ENCODE measurements at regions not wholly inside any gene's neighbourhood (a gene's known extent, or its start where the extent isn't known, plus 50 kb on each side); places are given as distances from the start of the nearest gene placed in this dataset.

GRCh38 chr12:116421785-116422538 lies 137.2 kb upstream of the MAP1LC3B2 start:
- no peaks in the 10 kb centered on the region for H3K36me3 Mint-ChIP-seq
- no peaks in the 10 kb centered on the region for H3K4me1 Mint-ChIP-seq (ENCODE audit: low read depth)
- no peak for DNase-seq
- H3K27ac Mint-ChIP-seq = no peak overlapping the region
- H3K9me3 Mint-ChIP-seq = peaks cover 8% of the 10 kb centered on the region
- no peak overlapping the region for H3K4me3 Mint-ChIP-seq
- POLR2A ChIA-PET = no interaction called here
- intact Hi-C loops (cut with micrococcal nuclease) = no loop called here
- H3K27me3 Mint-ChIP-seq = no peaks in the 10 kb centered on the region
- CTCF ChIA-PET = no interaction called here

DNA sequence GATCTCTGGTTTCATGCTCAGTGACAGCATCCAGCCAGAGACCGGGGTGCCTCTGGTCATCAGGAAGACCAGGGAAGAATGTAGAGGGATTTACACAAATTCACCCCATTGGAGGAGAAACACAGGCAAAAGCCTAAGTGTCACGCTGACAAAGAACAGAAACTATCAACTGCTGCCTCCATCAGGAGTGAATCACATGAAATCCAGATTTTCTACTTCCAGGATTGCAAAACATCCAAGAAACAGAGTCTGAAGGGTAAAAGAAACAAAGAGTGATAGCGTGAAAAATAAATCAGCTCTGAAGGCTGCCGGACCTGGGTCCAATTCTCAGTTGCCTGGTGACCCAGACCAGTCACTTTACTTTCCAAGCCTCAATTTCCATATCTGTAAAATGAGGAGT lies 136.1 kb upstream of the MAP1LC3B2 start:
- H3K36me3 Mint-ChIP-seq = no peaks in the 10 kb centered on the region
- no peaks in the 10 kb centered on the region for H3K27me3 Mint-ChIP-seq
- intact Hi-C loops (cut with micrococcal nuclease) = no loop called here
- H3K4me1 Mint-ChIP-seq (ENCODE audit: low read depth) = no peaks in the 10 kb centered on the region
- POLR2A ChIA-PET = no interaction called here
- H3K9me3 Mint-ChIP-seq = peaks cover 8% of the 10 kb centered on the region
- DNase-seq = no peak
- H3K4me3 Mint-ChIP-seq = no peak overlapping the region
- H3K27ac Mint-ChIP-seq = no peak overlapping the region
- CTCF ChIA-PET = no interaction called here

DNA sequence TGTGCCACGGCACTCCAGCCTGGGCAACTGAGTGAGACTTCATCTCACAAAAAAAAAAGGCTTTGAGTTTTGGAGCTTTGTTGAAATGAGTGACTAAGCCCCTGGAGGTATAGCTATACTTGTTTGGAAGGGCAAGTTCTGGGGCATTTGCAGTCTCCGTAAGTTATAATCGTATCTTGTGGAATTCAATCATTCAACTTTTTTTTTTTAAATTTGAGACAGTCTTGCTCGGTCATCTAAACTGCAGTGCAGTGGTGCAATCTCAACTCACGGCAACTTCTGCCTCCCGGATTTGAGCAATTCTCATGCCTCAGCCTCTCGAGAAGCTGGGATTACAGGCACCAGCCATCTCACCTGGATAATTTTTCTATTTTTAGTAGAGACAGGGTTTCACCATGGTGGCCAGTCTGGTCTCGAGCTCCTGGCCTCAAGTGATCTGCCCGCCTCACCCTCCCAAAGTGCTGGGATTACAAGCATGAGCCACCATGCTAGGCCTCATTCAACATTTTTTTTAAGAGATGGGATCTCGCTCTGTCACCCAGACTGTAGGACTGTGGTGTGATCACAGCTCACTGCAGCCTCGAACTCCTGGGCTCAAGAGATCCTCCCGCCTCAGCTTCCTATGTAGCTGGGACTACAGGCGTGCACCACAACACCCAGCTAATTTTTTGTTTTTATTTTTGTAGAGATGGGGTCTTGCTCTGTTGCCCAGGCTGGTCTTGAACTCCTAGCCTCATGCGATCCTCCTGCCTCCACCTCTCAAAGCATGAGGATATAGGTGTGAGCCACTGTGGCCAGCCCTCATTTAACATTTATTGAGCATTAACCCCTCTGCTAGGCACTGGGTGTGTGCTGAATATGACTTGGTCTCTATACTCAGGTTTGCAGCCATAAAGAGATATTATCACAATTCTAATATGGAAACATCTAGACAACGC lies 133.7 kb upstream of the MAP1LC3B2 start:
- Mint-ChIP-seq H3K4me1 (ENCODE audit: low read depth) (no peaks in the 10 kb centered on the region), H3K27ac (no peak overlapping the region), H3K27me3 (no peaks in the 10 kb centered on the region), H3K36me3 (no peaks in the 10 kb centered on the region), H3K4me3 (no peak overlapping the region), H3K9me3 (peaks cover 8% of the 10 kb centered on the region)
- intact Hi-C loops (cut with micrococcal nuclease) = no loop called here
- CTCF ChIA-PET = interaction anchor here (0.6 kb wide), 1 partner anchor 147 kb away, joined by 3 read pairs; no protein-coding TSS in a partner anchor
- POLR2A ChIA-PET = no interaction called here
- no peak for DNase-seq

- Mint-ChIP-seq H3K36me3 (no peaks in the 10 kb centered on the region), H3K9me3 (peaks cover 7% of the 10 kb centered on the region), H3K27me3 (no peaks in the 10 kb centered on the region), H3K4me3 (no peak overlapping the region), H3K4me1 (ENCODE audit: low read depth) (no peaks in the 10 kb centered on the region), H3K27ac (no peak overlapping the region)
- CTCF ChIA-PET = no interaction called here
- no peak for DNase-seq
- POLR2A ChIA-PET = no interaction called here
- intact Hi-C loops (cut with micrococcal nuclease) = no loop called here
These were observed 132.6 kb upstream of the MAP1LC3B2 start for GRCh38 chr12:116426391-116427136.

DNA sequence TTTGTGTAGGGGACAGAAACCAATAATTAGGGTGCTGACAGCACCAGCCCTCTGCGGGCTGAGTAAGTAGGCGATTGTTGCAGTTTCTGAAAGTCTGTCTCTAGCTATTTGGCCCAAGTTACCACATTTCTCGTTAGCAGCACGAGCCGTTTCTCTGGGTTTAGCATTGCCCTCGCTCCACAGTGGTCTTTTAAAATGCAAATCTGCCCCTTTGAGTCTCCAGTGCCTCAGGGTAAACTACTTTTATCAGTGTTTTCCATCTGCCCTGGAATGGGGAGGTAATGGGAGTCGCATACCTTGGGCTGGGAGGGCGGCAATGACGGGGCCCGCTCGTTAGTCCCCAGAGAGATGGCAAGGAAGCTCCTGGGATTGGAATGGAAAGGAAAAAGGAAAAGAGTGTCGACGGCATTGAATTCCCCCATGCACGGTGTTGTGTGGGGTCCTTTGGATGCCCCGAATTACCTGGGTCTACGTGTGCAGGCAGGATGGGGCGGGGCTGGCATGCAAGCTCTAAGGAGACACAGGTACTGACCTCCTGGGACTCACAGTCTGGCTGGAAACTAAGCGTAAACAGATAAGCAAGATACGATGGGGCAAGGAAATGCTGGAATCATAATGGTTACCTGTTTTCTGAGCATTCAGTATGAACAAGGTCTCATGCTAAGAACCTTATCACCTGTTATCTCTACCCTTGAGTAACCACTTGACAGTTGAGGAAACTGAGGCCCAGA lies 131.8 kb upstream of the MAP1LC3B2 start:
- intact Hi-C loops (cut with micrococcal nuclease) = no loop called here
- CTCF ChIA-PET = no interaction called here
- Mint-ChIP-seq H3K9me3 (no peaks in the 10 kb centered on the region), H3K27me3 (no peaks in the 10 kb centered on the region), H3K4me1 (ENCODE audit: low read depth) (no peaks in the 10 kb centered on the region), H3K4me3 (no peak overlapping the region), H3K27ac (no peak overlapping the region), H3K36me3 (no peaks in the 10 kb centered on the region)
- DNase-seq = no peak
- POLR2A ChIA-PET = no interaction called here

- no peaks in the 10 kb centered on the region for H3K27me3 Mint-ChIP-seq
- ChIA-PET CTCF (no interaction called here), POLR2A (no interaction called here)
- no peak for DNase-seq
- no peaks in the 10 kb centered on the region for H3K9me3 Mint-ChIP-seq
- H3K4me3 Mint-ChIP-seq = no peak overlapping the region
- H3K36me3 Mint-ChIP-seq = no peaks in the 10 kb centered on the region
- intact Hi-C loops (cut with micrococcal nuclease) = no loop called here
- H3K4me1 Mint-ChIP-seq (ENCODE audit: low read depth) = no peaks in the 10 kb centered on the region
- H3K27ac Mint-ChIP-seq = no peak overlapping the region
These were observed 129.3 kb upstream of the MAP1LC3B2 start for GRCh38 chr12:116429826-116430360.

GRCh38 chr12:116430911-116431565 lies 128.1 kb upstream of the MAP1LC3B2 start:
- CTCF ChIA-PET = no interaction called here
- no peak overlapping the region for H3K4me3 Mint-ChIP-seq
- no peaks in the 10 kb centered on the region for H3K4me1 Mint-ChIP-seq (ENCODE audit: low read depth)

GRCh38 chr12:116431677-116432300 lies 127.4 kb upstream of the MAP1LC3B2 start:
- H3K9me3 Mint-ChIP-seq = no peaks in the 10 kb centered on the region
- H3K27me3 Mint-ChIP-seq = no peaks in the 10 kb centered on the region
- H3K27ac Mint-ChIP-seq = no peak overlapping the region
- ChIA-PET POLR2A (no interaction called here), CTCF (interaction anchor here (0.6 kb wide), 1 partner anchor 1263 kb away, joined by 3 read pairs; no protein-coding TSS in a partner anchor)
- H3K4me1 Mint-ChIP-seq (ENCODE audit: low read depth) = no peaks in the 10 kb centered on the region
- intact Hi-C loops (cut with micrococcal nuclease) = no loop called here
- no peaks in the 10 kb centered on the region for H3K36me3 Mint-ChIP-seq
- no peak overlapping the region for H3K4me3 Mint-ChIP-seq
- DNase-seq = no peak

More at GRCh38 chr12:116430911-116431565, 128.1 kb upstream of the MAP1LC3B2 start:
- no peak for DNase-seq
- no peaks in the 10 kb centered on the region for H3K36me3 Mint-ChIP-seq
- no peaks in the 10 kb centered on the region for H3K9me3 Mint-ChIP-seq
- H3K27me3 Mint-ChIP-seq = no peaks in the 10 kb centered on the region
- intact Hi-C loops (cut with micrococcal nuclease) = no loop called here
- H3K27ac Mint-ChIP-seq = no peak overlapping the region
- POLR2A ChIA-PET = interaction anchor here (0.5 to 0.6 kb wide), 2 partner anchors 107 to 155 kb away, joined by 3 to 4 read pairs; no protein-coding TSS in a partner anchor

DNA sequence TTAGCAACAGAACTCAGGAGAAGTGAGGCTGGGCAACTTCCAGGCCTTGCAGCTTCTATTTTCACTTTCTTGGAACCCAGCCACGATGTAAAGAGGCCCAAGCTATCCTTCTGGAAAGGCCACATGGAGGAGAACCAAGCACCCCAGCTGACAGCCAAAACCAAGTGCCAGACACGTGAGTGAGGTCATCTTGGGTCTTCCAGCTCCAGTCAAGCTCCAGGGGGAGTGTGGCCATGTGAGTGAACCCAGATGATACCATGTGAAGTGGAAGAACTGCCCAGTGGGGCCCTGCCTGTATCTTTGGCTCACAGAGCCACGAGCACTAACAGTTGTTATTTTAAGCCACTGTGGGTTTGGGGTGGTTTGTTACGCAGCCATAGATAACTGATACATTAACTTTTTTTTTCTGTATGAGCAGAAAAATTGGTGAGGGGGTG lies 126.8 kb upstream of the MAP1LC3B2 start:
- H3K9me3 Mint-ChIP-seq = no peaks in the 10 kb centered on the region
- H3K4me1 Mint-ChIP-seq (ENCODE audit: low read depth) = no peaks in the 10 kb centered on the region
- H3K27me3 Mint-ChIP-seq = no peaks in the 10 kb centered on the region
- POLR2A ChIA-PET = no interaction called here
- intact Hi-C loops (cut with micrococcal nuclease) = no loop called here
- H3K27ac Mint-ChIP-seq = no peak overlapping the region
- DNase-seq = no peak
- H3K4me3 Mint-ChIP-seq = no peak overlapping the region
- no peaks in the 10 kb centered on the region for H3K36me3 Mint-ChIP-seq
- CTCF ChIA-PET = interaction anchor here (0.6 kb wide), 1 partner anchor 1263 kb away, joined by 3 read pairs; no protein-coding TSS in a partner anchor

DNA sequence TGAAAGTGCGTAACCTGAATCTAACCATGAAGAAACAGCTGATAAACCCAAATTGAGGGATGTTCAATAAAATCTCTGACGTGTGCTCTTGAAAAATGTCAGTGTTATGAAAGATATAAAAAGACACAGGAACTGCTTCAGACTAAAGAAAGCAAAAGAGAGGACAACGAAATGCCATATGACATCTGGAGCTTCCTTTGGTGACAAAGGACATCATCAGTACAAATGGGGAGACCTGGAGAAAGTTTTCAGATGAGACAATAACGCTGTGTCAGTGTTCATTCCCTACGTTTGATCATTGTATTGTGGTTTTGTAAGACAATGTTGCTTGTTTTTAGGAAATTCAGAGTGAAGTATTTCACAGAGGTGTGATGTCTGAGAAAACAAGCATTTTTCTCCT lies 125.9 kb upstream of the MAP1LC3B2 start:
- CTCF ChIA-PET = no interaction called here

More for the DNA sequence above, 125.9 kb upstream of the MAP1LC3B2 start:
- POLR2A ChIA-PET = no interaction called here
- Mint-ChIP-seq H3K9me3 (no peaks in the 10 kb centered on the region), H3K4me3 (no peak overlapping the region), H3K4me1 (ENCODE audit: low read depth) (no peaks in the 10 kb centered on the region), H3K27me3 (no peaks in the 10 kb centered on the region), H3K36me3 (no peaks in the 10 kb centered on the region), H3K27ac (no peak overlapping the region)
- intact Hi-C loops (cut with micrococcal nuclease) = no loop called here
- DNase-seq = no peak

Data from activated CD4-positive, alpha-beta memory T cell treated with anti-CD3 and anti-CD28 coated beads for 36 hours (primary cell).